ENCODE measurements at regions not wholly inside any gene's neighbourhood (a gene's known extent, or its start where the extent isn't known, plus 50 kb on each side); places are given as distances from the start of the nearest gene placed in this dataset.

- no peaks in the 10 kb centered on the region for H3K9me3 ChIP-seq (ENCODE audit: control insufficient read depth in 4 of 4, low read length in 3 of 4)
- no peak overlapping the region for H3K9ac ChIP-seq (ENCODE audit: low read depth in 1 of 2, low read length in 2 of 2)
- no peak for TF ChIP-seq RAD21 (IDR thresholded peaks at IDR 0.05)
- no peak for TF ChIP-seq NR2F2 (IDR thresholded peaks at IDR 0.05)
- TF ChIP-seq HNF4G (IDR thresholded peaks at IDR 0.05) = no peak
- no peak for TF ChIP-seq TAF1 (conservative IDR thresholded peaks at IDR 0.05)
- TF ChIP-seq SP1 (IDR thresholded peaks at IDR 0.05) = no peak
- no peak for TF ChIP-seq MAX (IDR thresholded peaks at IDR 0.05)
- no peak for TF ChIP-seq ATF3 (IDR thresholded peaks at IDR 0.05)
- TF ChIP-seq YY1 (IDR thresholded peaks at IDR 0.05) = no peak
- no peak for TF ChIP-seq REST (IDR thresholded peaks at IDR 0.05)
- no peak for TF ChIP-seq FOXA1 (IDR thresholded peaks at IDR 0.05)
- TF ChIP-seq JUND (IDR thresholded peaks at IDR 0.05) = no peak
- no peak for TF ChIP-seq FOXA2 (IDR thresholded peaks at IDR 0.05)
- TF ChIP-seq ZBTB33 (IDR thresholded peaks at IDR 0.05) = no peak
- TF ChIP-seq HNF4A (conservative IDR thresholded peaks at IDR 0.05) = no peak
- no peak for TF ChIP-seq CTCF (IDR thresholded peaks at IDR 0.05; ENCODE audit: low read depth, low read length, missing input control)
- TF ChIP-seq RXRA (IDR thresholded peaks at IDR 0.05) = no peak
- TF ChIP-seq GABPA (IDR thresholded peaks at IDR 0.05 in 1 of 2, conservative IDR thresholded peaks at IDR 0.05 in 1 of 2) = no peak
- no peak for TF ChIP-seq EGR1 (IDR thresholded peaks at IDR 0.05; ENCODE audit: low read depth in 2 of 2)
- no peaks in the 10 kb centered on the region for H3K4me1 ChIP-seq (ENCODE audit: control insufficient read depth in 4 of 4, insufficient read depth in 4 of 4, low read length in 3 of 4)
- DNase-seq (ENCODE audit: low spot score) = no peak
- H3K27me3 ChIP-seq (ENCODE audit: control insufficient read depth in 4 of 4, insufficient read depth in 4 of 4, low read length in 3 of 4) = no peaks in the 10 kb centered on the region
- WGBS = 78% methylated on average over 6 of the region's 6 CpGs
- H3K4me3 ChIP-seq (ENCODE audit: low read depth in 1 of 3, low read length in 3 of 3) = no peak overlapping the region
- H3K36me3 ChIP-seq (ENCODE audit: control insufficient read depth in 4 of 4, insufficient read depth in 3 of 4, low read depth in 1 of 4, low read length in 3 of 4) = no peaks in the 10 kb centered on the region
- no peak overlapping the region for H3K27ac ChIP-seq (ENCODE audit: low read depth in 1 of 2, low read length in 2 of 2)
These were observed 314.9 kb upstream of the NECTIN3 start for GRCh38 chr3:110756705-110757104.
